HG03139 (cell line): ENCODE measurements at regions not wholly inside any gene's neighbourhood (a gene's known extent, or its start where the extent isn't known, plus 50 kb on each side); places are given as distances from the start of the nearest gene placed in this dataset.
A peak's percentile ranks its signal among the peaks of the same experiment; 100 is the strongest.
"Not testable (repeated sequence)": the region's sequence is repeated elsewhere in the genome, so short reads cannot be mapped to it uniquely, and the experiment has no call there.

Source experiments
- ATAC-seq: cut with Tn5 transposase; IDR thresholded peaks from one replicate; pipeline ENCODE4 v1.9.1; 2021; ENCODE audit not compliant: unreplicated experiment

- no peak for ATAC-seq
Observed at GRCh38 chr13:111411919-111412650, 91.6 kb downstream of the TEX29 start.

- no peak for ATAC-seq
Observed at GRCh38 chr13:111413407-111414187, 93.2 kb downstream of the TEX29 start.

GRCh38 chr13:111414341-111414740 lies 93.9 kb downstream of the TEX29 start:
- ATAC-seq = no peak

- no peak for ATAC-seq
Observed at GRCh38 chr13:111415246-111415645, 94.8 kb downstream of the TEX29 start.

- ATAC-seq = no peak
Observed at GRCh38 chr13:111415765-111416164, 95.3 kb downstream of the TEX29 start.

GRCh38 chr13:111418101-111418500 lies 97.7 kb downstream of the TEX29 start:
- no peak for ATAC-seq

- ATAC-seq = no peak
Observed at GRCh38 chr13:111420113-111420876, 99.9 kb downstream of the TEX29 start.

GRCh38 chr13:111421216-111421615 lies 100.8 kb downstream of the TEX29 start:
- no peak for ATAC-seq

GRCh38 chr13:111422348-111422747 lies 101.9 kb downstream of the TEX29 start:
- no peak for ATAC-seq

GRCh38 chr13:111423168-111423785 lies 102.8 kb downstream of the TEX29 start:
- ATAC-seq = no peak

GRCh38 chr13:111424134-111424533 lies 103.7 kb downstream of the TEX29 start:
- no peak for ATAC-seq

GRCh38 chr13:111425326-111425725 lies 104.9 kb downstream of the TEX29 start:
- no peak for ATAC-seq

- ATAC-seq = peak; percentile 79
Observed at GRCh38 chr13:111429064-111429558, 108.7 kb downstream of the TEX29 start.

GRCh38 chr13:111431206-111431605 lies 110.8 kb downstream of the TEX29 start:
- no peak for ATAC-seq

GRCh38 chr13:111434578-111435159 lies 114.2 kb downstream of the TEX29 start:
- no peak for ATAC-seq

GRCh38 chr13:111436446-111436845 lies 116.0 kb downstream of the TEX29 start:
- ATAC-seq = no peak

- ATAC-seq = no peak
Observed at GRCh38 chr13:111437417-111437816, 117.0 kb downstream of the TEX29 start.

- no peak for ATAC-seq
Observed at GRCh38 chr13:111437856-111438547, 117.6 kb downstream of the TEX29 start.

GRCh38 chr13:111440492-111440891 lies 120.0 kb downstream of the TEX29 start:
- not testable (repeated sequence) for ATAC-seq

- no peak for ATAC-seq
Observed at GRCh38 chr13:111443981-111444380, 123.5 kb downstream of the TEX29 start.
